Kidney (tissue), 13 donors: ENCODE measurements at regions not wholly inside any gene's neighbourhood (a gene's known extent, or its start where the extent isn't known, plus 50 kb on each side); places are given as distances from the start of the nearest gene placed in this dataset.

ENCODE experiments used
- DNase-seq, 5 donors: peaks; one replicate each; pipeline ENCODE4 v3.0.0-alpha.2; 2013 to 2020
- FAIRE-seq: peaks from 2 replicates; lab custom pipeline; 2012; peaks lifted over from hg19 to GRCh38; lab: Jason Lieb, UNC
- H3K27ac ChIP-seq, 2 donors: one replicate each; pipeline ENCODE4 v1.7.0; 2013; ENCODE audit warnings: low read depth in 2 of 2, low read length in 2 of 2, inconsistent platforms in 1 of 2
- H3K27me3 ChIP-seq: one replicate; pipeline ENCODE4 v1.7.1; 2013; ENCODE audit warnings: low read length, inconsistent platforms; ENCODE audit not compliant: control insufficient read depth, insufficient read depth
- H3K36me3 ChIP-seq, 3 donors: one replicate each; pipeline versions ENCODE4 v1.7.0 to v1.7.1; 2013; ENCODE audit warnings: low read length in 3 of 3, control low read depth in 1 of 3, inconsistent platforms in 1 of 3; ENCODE audit not compliant: insufficient read depth in 3 of 3, control insufficient read depth in 2 of 3
- H3K4me1 ChIP-seq, 3 donors: one replicate each; pipeline versions ENCODE4 v1.7.0 to v1.7.1; 2013; ENCODE audit warnings: low read length in 3 of 3, inconsistent platforms in 1 of 3, low read depth in 1 of 3; ENCODE audit not compliant: control insufficient read depth in 2 of 3, insufficient read depth in 2 of 3
- H3K4me3 ChIP-seq, 3 donors: one replicate each; pipeline versions ENCODE4 v1.7.0 to v1.8.1; 2013; ENCODE audit warnings: low read length in 3 of 3, control low read depth in 1 of 3, inconsistent platforms in 1 of 3
- H3K9ac ChIP-seq, 3 donors: one replicate each; pipeline versions ENCODE4 v1.7.0 to v1.7.1; 2013; ENCODE audit warnings: low read length in 3 of 3, control low read depth in 1 of 3, inconsistent platforms in 1 of 3
- H3K9me3 ChIP-seq, 3 donors: one replicate each; pipeline versions ENCODE4 v1.7.0 to v1.7.1; 2013; ENCODE audit warnings: low read length in 3 of 3, control low read depth in 1 of 3, inconsistent platforms in 1 of 3; ENCODE audit not compliant: control insufficient read depth in 2 of 3, insufficient read depth in 1 of 3
- CTCF ChIP-seq: IDR thresholded peaks from 3 replicates; pipeline ENCODE4 v1.5.1; 2012; ENCODE audit warnings: mild to moderate bottlenecking, moderate library complexity, borderline replicate concordance; ENCODE audit not compliant: insufficient read depth; ENCODE audit errors: extremely low read depth
- intact Hi-C: fragments of 100-400 bp; cut with DNase I; formaldehyde crosslinking; loops from one replicate; pipeline ENCODE4 v1.11.1; 2022
- donor health status: control.
- donor health status: control.
- donor health status: control.
- donor health status: control.
- donor health status: control.
- donor health status: DM: yes; HTN: yes; CAD: no.
- donor health status: Normal renal cell carcinoma (clear cell type).

- Histone ChIP-seq H3K4me3 (no peak overlapping the region), H3K36me3 (no peaks in the 10 kb centered on the region), H3K9me3 (peaks cover 0 to 2% (median 0%) of the 10 kb centered on the region in 3 donors), H3K9ac (no peak overlapping the region), H3K27me3 (no peaks in the 10 kb centered on the region), H3K27ac (no peak overlapping the region), H3K4me1 (no peaks in the 10 kb centered on the region)
- no peak for TF ChIP-seq CTCF
- FAIRE-seq = no peak
- intact Hi-C loops = no loop called here
- no peak for DNase-seq
Measured at GRCh38 chr20:24331939-24332338, 137.5 kb upstream of the SYNDIG1 start.

DNA sequence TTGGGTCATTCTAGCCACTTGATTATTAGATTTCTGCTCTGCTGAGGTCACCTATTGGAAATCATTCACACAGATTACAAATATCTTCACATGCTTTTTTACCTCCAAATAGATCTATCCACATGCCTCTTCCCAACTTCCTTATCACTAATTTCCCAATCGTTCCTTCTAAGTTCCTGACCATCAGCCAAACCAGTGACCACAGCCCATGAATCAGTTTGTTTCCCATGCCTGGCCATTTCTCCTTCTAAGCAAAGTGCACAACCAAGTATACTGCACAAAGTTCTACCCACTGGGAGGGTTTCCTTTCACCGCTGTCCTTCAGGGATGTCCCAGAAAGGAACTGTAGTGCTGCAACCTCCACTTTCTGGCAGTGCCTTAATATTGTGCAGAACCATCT is 140.5 kb upstream of the SYNDIG1 start:
- no peak overlapping the region for H3K27ac ChIP-seq
- H3K4me1 ChIP-seq = no peaks in the 10 kb centered on the region
- no peak overlapping the region for H3K9ac ChIP-seq
- DNase-seq (no peak), FAIRE-seq (no peak)
- no peaks in the 10 kb centered on the region for H3K36me3 ChIP-seq
- intact Hi-C loops = no loop called here
- TF ChIP-seq CTCF = no peak
- H3K9me3 ChIP-seq = no peaks in the 10 kb centered on the region
- H3K4me3 ChIP-seq = no peak overlapping the region
- H3K27me3 ChIP-seq = no peaks in the 10 kb centered on the region

GRCh38 chr20:24321973-24322372 is 147.5 kb upstream of the SYNDIG1 start:
- no peaks in the 10 kb centered on the region for H3K4me1 ChIP-seq
- H3K4me3 ChIP-seq = no peak overlapping the region
- H3K27ac ChIP-seq = no peak overlapping the region
- FAIRE-seq = no peak
- intact Hi-C loops = no loop called here
- H3K9me3 ChIP-seq = no peaks in the 10 kb centered on the region
- H3K9ac ChIP-seq = no peak overlapping the region
- DNase-seq = no peak
- TF ChIP-seq CTCF = no peak
- H3K36me3 ChIP-seq = no peaks in the 10 kb centered on the region
- H3K27me3 ChIP-seq = no peaks in the 10 kb centered on the region
